GM12891 (cell line): ENCODE measurements at regions not wholly inside any gene's neighbourhood (a gene's known extent, or its start where the extent isn't known, plus 50 kb on each side); places are given as distances from the start of the nearest gene placed in this dataset.

Experiments used
- POLR2A ChIP-seq: IDR thresholded peaks from 2 replicates; pipeline ENCODE4 v1.6.1; 2011; ENCODE audit warnings: low read depth, low read length, control low read depth
- POLR2AphosphoS5 ChIP-seq: IDR thresholded peaks from 2 replicates; pipeline ENCODE4 v1.6.1; 2011; ENCODE audit warnings: low read depth, low read length, control low read depth
- SPI1 ChIP-seq: IDR thresholded peaks from 2 replicates; pipeline ENCODE4 v1.6.1; 2011; ENCODE audit warnings: low read depth, low read length, control low read depth

GRCh38 chr7:32178677-32179366 lies 108.6 kb upstream of the PDE1C start:
- TF ChIP-seq POLR2A (no peak), POLR2AphosphoS5 (no peak), SPI1 (no peak)
